GM12873 (cell line): ENCODE measurements at regions not wholly inside any gene's neighbourhood (a gene's known extent, or its start where the extent isn't known, plus 50 kb on each side); places are given as distances from the start of the nearest gene placed in this dataset.

Experiments
- CTCF ChIP-seq: IDR thresholded peaks from 2 replicates; pipeline ENCODE4 v1.5.1; 2012; ENCODE audit warnings: low read depth, mild to moderate bottlenecking, moderate library complexity, low read length, control low read depth; ENCODE audit not compliant: insufficient read depth; ENCODE audit errors: missing control alignments

- no peak for TF ChIP-seq CTCF
These were observed 260.2 kb upstream of the PPARGC1A start for GRCh38 chr4:24150034-24150433.

GRCh38 chr4:24146127-24146526 lies 256.3 kb upstream of the PPARGC1A start:
- TF ChIP-seq CTCF = no peak

GRCh38 chr4:24145591-24145990 lies 255.7 kb upstream of the PPARGC1A start:
- TF ChIP-seq CTCF = no peak

GRCh38 chr4:24144381-24144780 lies 254.5 kb upstream of the PPARGC1A start:
- no peak for TF ChIP-seq CTCF

DNA sequence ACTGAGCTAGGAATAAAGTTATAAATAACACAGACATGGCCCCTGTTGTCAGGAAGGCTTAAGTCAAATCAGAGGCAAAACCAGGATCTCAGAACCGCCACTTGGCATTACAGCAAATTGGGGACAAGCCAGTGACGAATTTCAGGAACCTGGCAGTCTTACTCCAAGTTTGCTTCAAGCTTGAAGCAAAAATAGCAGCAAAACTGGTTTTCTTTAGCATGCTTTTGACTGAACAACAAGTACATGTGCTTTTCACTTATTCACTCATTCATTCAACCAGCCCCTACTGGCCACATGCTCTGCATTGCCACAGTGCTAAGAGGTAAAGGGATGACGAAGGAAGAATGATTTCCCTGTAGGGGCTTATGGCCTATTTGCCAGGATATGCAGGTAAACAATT lies 253.9 kb upstream of the PPARGC1A start:
- no peak for TF ChIP-seq CTCF

GRCh38 chr4:24141836-24142235 lies 252.0 kb upstream of the PPARGC1A start:
- no peak for TF ChIP-seq CTCF

DNA sequence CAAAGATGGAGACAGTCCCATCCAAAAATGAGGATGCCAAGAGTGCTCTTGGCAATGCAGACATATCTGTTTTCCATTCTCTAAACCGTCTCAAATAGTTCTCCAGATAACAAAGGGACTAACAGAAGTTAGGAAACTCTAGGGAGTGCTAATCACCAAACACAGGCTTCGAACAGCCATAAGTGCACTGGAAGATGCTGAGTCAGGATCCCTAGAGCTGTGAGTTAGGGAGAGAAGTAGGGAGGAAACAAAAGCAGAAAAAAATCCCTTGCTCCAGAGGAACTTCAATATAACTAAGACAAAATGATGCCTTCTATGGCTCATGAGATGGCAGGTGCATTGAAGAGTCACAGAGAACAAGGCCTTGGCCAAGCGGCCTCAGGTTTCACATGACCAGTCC lies 251.0 kb upstream of the PPARGC1A start:
- no peak for TF ChIP-seq CTCF
